Panc1 (cell line): ENCODE measurements at regions not wholly inside any gene's neighbourhood (a gene's known extent, or its start where the extent isn't known, plus 50 kb on each side); places are given as distances from the start of the nearest gene placed in this dataset.

Experiments used
- ATAC-seq: fragments of 200-7000 bp; cut with Tn5 transposase; 2 replicates; pipeline ENCODE4 v1.9.1; 2020; ENCODE audit warnings: mild to moderate bottlenecking, moderate library complexity
- BruUV-seq: library from RNA; stranded (reverse); fragments of 400-500 nt; replicated peaks from 2 replicates; lab custom pipeline; 2021; lab: Mats Ljungman, UMichigan
- CTCF ChIA-PET: fragments of 300-600 bp; sonication (Branson Sonifier 250); formaldehyde crosslinking; loops from one replicate; lab custom pipeline; 2022; ENCODE audit warnings: antibody characterized with exemption; lab: Charles Lee
- POLR2A ChIA-PET: fragments of 300-600 bp; sonication (Branson Sonifier 250); formaldehyde crosslinking; loops from one replicate; lab custom pipeline; 2022; ENCODE audit warnings: antibody characterized with exemption; lab: Charles Lee
- DNase-seq: peaks from one replicate; pipeline ENCODE4 v3.0.0-alpha.2; 2010; ENCODE audit warnings: low read depth, low spot score
- H3K27ac ChIP-seq: 2 replicates; pipeline ENCODE4 v1.5.1; 2011; ENCODE audit warnings: mild to moderate bottlenecking, low read length, inconsistent platforms
- H3K27me3 ChIP-seq: fragments of 200-500 bp; sonication (Bioruptor generic); 2 replicates; pipeline ENCODE4 v1.6.0; 2014; ENCODE audit warnings: low read length, inconsistent platforms; ENCODE audit not compliant: control insufficient read depth, insufficient read depth
- H3K36me3 ChIP-seq: fragments of 200-500 bp; sonication (Bioruptor generic); 2 replicates; pipeline ENCODE4 v1.5.1; 2014; ENCODE audit warnings: inconsistent platforms, mild to moderate bottlenecking, low read length, moderate library complexity; ENCODE audit not compliant: control insufficient read depth, insufficient read depth
- H3K4me1 ChIP-seq: 2 replicates; pipeline ENCODE4 v1.5.1; 2011; ENCODE audit warnings: inconsistent platforms, mild to moderate bottlenecking, low read length, moderate library complexity; ENCODE audit not compliant: control insufficient read depth, insufficient read depth
- H3K4me3 ChIP-seq, 2 experiments: 2 replicates each; pipeline ENCODE4 v1.5.1; 2011 to 2012; ENCODE audit warnings: low read depth in 2 of 2, low read length in 2 of 2, mild to moderate bottlenecking in 2 of 2, inconsistent platforms in 1 of 2, moderate library complexity in 1 of 2
- H3K9me3 ChIP-seq: fragments of 200-500 bp; sonication (Bioruptor generic); 2 replicates; pipeline ENCODE4 v1.5.1; 2014; ENCODE audit warnings: low read depth, mild to moderate bottlenecking, inconsistent platforms, low read length, moderate library complexity; ENCODE audit not compliant: control insufficient read depth, insufficient read depth
- CTCF ChIP-seq: fragments of 450-650 bp; IDR thresholded peaks from 2 replicates; pipeline ENCODE4 v1.5.1; 2017; ENCODE audit warnings: mild to moderate bottlenecking
- POLR2AphosphoS5 ChIP-seq: IDR thresholded peaks from 2 replicates; pipeline ENCODE4 v1.6.1; 2012; ENCODE audit warnings: mild to moderate bottlenecking, low read depth, low read length, moderate library complexity
- REST ChIP-seq, 2 experiments: IDR thresholded peaks; 2 replicates each; pipeline ENCODE4 v1.6.1; 2011 to 2012; ENCODE audit warnings: low read depth in 2 of 2, control low read depth in 1 of 2, low read length in 1 of 2, mild to moderate bottlenecking in 1 of 2, moderate library complexity in 1 of 2; ENCODE audit not compliant: insufficient read depth in 1 of 2
- SIN3A ChIP-seq: IDR thresholded peaks from 2 replicates; pipeline ENCODE4 v1.6.1; 2012; ENCODE audit warnings: low read depth, mild to moderate bottlenecking, low read length, moderate library complexity, borderline replicate concordance; ENCODE audit not compliant: insufficient read depth
- TCF7L2 ChIP-seq: IDR thresholded peaks from 2 replicates; pipeline ENCODE4 v1.6.1; 2011; ENCODE audit warnings: mild to moderate bottlenecking, low read depth, low read length, inconsistent platforms
- in situ Hi-C: cut with HindIII; loops from 2 replicates; pipeline ENCODE4 v1.10.0; 2016; ENCODE audit warnings: low sequenced_read_pairs, low pct_unique_long_range_greater_than_20kb
- intact Hi-C: fragments of 100-400 bp; cut with micrococcal nuclease; formaldehyde crosslinking; loops from one replicate; pipeline ENCODE4 v1.10.0; 2022; ENCODE audit not compliant: unreplicated experiment

- no peak for TF ChIP-seq TCF7L2
- Histone ChIP-seq H3K4me3 (no peak overlapping the region), H3K4me1 (no peaks in the 10 kb centered on the region), H3K36me3 (no peaks in the 10 kb centered on the region), H3K27ac (no peak overlapping the region), H3K27me3 (no peaks in the 10 kb centered on the region), H3K9me3 (no peaks in the 10 kb centered on the region)
- BruUV-seq = no TSS peak
- no peak for ATAC-seq
- no peak for DNase-seq
- intact Hi-C loops = no loop called here
- ChIA-PET CTCF (no interaction called here), POLR2A (no interaction called here)
- in situ Hi-C loops = no loop called here
Measured at GRCh38 chr4:178202422-178202821, 760.2 kb upstream of the AGA start.

GRCh38 chr4:178205826-178206225, 763.6 kb upstream of the AGA start:
- Histone ChIP-seq H3K4me1 (no peaks in the 10 kb centered on the region), H3K27ac (no peak overlapping the region), H3K4me3 (no peak overlapping the region), H3K9me3 (no peaks in the 10 kb centered on the region), H3K36me3 (no peaks in the 10 kb centered on the region), H3K27me3 (no peaks in the 10 kb centered on the region)
- intact Hi-C loops (no loop called here), in situ Hi-C loops (no loop called here)
- CTCF ChIA-PET = no interaction called here
- BruUV-seq = no TSS peak
- POLR2A ChIA-PET = no interaction called here
- ATAC-seq (no peak), DNase-seq (no peak)
- TF ChIP-seq REST (IDR thresholded peaks at IDR 0.05; ENCODE audit: insufficient read depth in 1 of 2, low read depth in 2 of 2, low read length in 1 of 2) = no peak
- TF ChIP-seq POLR2AphosphoS5 = no peak
- no peak for TF ChIP-seq TCF7L2
- TF ChIP-seq CTCF = no peak
- TF ChIP-seq SIN3A = no peak

GRCh38 chr4:178215309-178215708, 773.1 kb upstream of the AGA start:
- H3K4me3 ChIP-seq = no peak overlapping the region
- H3K9me3 ChIP-seq = no peaks in the 10 kb centered on the region
- H3K27me3 ChIP-seq = no peaks in the 10 kb centered on the region
- no peaks in the 10 kb centered on the region for H3K36me3 ChIP-seq
- ATAC-seq (no peak), DNase-seq (no peak)
- no peaks in the 10 kb centered on the region for H3K4me1 ChIP-seq
- intact Hi-C loops = no loop called here
- H3K27ac ChIP-seq = no peak overlapping the region
- POLR2A ChIA-PET = no interaction called here
- CTCF ChIA-PET = no interaction called here
- no peak for TF ChIP-seq REST (IDR thresholded peaks at IDR 0.05; ENCODE audit: insufficient read depth in 1 of 2, low read depth in 2 of 2, low read length in 1 of 2)
- no peak for TF ChIP-seq TCF7L2
- in situ Hi-C loops = no loop called here
- no TSS peak for BruUV-seq
